Kidney glomerular epithelial cell (primary cell): ENCODE measurements at regions not wholly inside any gene's neighbourhood (a gene's known extent, or its start where the extent isn't known, plus 50 kb on each side); places are given as distances from the start of the nearest gene placed in this dataset.
A peak's percentile ranks its signal among the peaks of the same experiment; 100 is the strongest.

Experiments
- DNase-seq: peaks from one replicate; lab custom pipeline; 2025; lab: John Stamatoyannopoulos, UW

DNA sequence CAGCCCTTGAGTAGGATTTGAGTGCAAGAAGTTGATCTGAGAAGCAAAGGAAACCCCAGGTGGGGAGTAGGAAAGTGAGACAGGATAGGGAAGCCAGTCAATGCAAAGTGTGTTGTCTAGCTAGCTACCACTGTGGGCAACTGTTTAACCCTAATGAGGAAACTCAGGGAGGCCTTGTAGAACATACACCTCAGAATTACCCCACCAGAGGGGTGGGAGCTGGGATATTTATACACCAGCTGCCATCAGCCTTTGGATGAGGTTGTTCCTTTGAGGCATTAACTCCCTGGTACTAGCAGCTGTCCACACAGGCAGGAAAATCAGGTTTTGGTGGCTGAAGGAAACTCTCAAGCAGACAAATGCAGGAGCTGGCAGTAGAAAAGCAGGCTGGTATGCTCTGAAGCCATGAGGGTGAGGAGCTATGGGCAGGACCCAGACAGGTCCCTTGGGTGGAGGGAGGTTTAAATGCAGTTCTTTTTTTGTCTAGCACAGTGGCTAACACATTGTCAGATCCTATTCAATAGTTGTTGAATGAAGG, 60.1 kb upstream of the ARID5B start:
- no peak for DNase-seq

DNA sequence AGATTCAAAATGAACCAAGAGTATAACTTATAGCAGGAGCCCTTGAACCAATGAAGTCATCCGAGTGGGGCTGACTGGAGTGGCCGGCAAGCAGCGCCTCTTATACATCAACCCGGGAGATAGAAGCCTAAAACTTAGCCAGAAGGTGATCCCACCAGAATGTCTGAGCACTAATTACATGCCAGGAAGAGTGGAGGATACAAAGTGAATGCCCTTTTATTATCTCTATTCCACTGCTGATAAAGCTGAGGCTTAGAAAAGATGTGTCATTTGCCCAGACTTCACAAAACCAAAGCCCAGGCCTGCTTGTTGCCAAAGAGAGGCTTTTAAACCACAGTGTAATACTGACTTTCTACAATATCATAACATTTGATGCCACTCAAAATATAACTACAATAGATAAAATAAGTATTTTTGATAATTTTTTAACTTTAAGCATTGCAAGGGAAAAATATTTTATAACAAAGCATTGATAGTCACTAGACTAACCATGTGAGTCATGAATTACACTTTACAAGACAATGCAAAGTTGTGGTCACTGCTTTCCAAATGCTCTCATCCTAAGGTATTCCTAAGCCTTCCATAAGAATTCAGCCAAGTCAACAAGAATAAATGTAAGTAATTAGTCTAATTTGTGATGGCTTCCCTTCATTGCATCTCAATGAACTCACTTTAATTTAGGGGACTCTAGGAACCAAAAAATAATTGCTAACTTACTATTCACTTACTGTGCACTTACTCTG, 58.6 kb upstream of the ARID5B start:
- DNase-seq: peak; percentile 74

DNA sequence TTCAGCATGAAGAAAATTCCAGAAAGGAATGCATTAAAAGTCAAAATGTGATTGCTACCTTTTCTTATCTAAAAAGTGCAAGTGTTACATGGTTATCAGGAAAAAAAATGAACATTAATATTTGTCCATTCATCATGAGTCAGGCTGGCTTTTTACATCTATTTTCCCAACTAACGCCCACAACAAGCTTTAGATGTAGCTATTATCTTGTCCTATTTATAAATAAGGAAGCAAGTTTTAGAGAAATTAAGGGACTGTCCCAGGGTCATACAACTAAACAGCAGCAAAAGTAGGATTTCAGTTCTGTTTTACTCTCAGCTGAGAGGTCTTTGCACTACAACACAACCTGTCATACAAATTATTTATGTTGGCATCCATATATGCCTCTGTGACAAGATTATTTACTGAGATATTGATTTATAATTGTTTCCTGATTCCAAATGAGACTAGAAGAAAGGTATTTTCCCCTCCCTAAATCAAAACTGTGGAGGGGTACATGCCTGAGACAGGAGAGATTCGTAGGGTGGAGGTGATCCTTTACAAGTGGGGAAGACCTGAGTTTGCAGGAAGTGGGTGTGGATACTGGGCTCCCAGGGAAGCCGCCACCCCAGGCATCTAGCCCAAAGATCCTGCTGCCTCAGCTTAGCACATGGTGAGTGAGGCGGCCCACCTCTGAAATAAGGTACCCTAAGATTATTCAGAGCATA, 57.2 kb upstream of the ARID5B start:
- DNase-seq: no peak

DNA sequence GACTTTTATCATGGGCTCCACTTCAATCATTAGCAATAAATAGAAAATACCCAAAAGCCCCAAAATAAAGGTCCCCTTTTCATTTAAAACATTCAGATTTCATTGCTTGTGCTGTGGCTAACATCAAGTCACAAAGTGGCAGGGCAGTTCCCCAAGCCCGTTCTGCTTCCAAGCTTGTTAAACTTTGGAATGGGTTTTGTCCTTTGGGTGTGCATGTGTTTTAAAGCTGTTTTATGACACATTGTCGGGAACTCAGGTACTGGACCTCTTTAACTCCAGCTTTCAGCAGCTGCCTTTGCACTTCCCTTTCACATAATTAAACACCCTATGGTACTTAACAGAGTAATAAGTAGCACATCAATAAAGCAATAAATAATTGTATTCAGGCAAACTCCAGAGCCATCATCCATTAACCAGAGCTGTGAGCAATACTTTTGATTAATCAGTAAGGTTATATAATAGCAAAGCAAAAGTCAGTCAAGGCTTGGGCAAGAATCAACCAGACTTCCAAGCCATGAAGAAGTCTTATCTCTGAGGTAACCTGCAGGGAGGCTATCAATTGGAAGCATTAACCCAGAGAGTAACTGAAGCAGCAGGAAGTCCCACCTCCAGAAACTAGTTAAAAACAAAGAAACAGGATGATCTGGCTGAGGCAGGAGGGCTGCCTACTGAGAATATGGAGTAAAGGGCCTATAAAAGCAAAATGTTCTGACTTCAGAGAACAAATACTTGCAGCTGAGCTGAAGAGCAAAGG, 56.1 kb upstream of the ARID5B start:
- no peak for DNase-seq

DNA sequence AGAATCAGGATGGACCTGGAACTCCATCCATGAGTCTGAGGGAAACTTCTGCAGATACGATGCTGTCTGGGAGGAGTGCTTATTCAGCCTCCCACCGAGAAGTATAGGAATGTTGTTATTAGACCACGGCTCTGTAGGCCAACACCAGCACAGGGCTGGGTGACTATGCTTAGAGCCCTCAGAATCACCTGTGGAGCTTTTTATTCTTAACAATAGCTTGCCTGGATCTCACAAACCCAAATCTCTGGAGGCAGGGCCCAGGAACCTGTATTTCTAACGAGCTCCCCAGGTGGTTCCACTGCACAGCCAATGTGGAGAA, 55.6 kb upstream of the ARID5B start:
- peak; percentile 54 for DNase-seq

DNA sequence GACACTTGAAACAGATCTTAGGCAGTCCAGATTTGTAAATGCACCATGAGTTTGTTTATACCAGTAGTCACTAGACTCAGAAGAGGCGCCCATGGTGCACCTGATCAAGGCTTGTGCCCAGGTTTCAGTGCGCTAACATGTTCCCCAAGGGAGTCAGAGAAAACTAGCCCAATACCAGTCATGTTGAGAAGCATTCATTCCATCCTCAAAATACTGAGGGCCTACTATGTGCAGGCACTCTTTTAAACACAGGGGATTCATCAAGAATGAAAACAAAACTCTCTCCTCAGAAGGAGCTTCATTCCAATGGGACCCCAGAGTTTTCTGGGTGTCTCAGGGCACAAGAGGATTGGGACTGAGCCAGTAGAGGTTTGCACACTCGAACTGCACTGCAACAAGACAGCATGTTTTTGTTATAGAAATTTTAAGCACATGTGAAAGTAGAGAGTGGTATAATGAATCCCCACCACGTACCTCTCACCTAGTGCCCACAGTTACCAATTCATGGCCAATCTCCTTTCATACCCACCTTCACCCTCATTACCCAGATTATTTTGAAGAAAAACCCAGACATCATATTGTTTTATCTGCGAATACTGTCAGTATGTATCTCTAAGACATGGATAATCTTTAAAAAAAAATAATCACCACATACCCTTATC, 55.0 kb upstream of the ARID5B start:
- DNase-seq: no peak

DNA sequence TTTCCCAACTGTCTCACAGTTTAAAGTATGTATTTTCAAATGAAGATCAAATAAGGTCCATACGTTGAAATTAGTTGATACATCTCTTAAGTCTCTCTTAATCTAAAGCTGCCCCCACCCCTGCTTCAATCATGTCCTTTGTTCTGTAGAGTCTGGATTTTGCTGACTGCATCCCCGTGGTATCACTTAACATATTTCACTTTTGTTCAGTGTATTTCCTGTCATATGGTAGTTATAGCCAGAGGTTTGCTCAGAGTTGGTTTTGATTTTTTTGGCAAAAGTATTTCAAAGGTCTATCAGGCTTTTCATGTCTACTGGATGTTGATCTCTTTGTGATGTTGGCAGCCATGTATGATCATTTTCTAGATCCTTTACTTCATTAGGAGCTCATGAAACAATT, 54.4 kb upstream of the ARID5B start:
- DNase-seq: no peak

DNA sequence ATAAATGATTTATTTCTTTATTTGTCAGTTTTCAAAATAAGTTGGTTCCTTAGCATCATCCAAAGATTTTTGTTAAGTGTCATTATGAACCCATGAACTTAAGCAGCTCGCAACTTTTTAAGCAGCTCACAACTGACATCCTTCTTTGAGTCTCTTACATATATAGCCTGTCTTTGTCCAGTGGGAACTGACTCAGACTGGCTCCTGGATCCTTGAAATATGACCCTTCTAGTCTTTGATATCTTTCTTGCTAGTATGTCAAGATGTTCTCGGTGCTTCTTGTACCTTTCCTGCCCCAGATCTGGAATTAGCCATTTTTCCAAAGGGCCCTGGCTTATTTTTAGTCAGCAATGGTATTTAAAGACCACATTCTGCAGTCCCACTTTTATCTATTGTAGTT, 53.9 kb upstream of the ARID5B start:
- no peak for DNase-seq

DNA sequence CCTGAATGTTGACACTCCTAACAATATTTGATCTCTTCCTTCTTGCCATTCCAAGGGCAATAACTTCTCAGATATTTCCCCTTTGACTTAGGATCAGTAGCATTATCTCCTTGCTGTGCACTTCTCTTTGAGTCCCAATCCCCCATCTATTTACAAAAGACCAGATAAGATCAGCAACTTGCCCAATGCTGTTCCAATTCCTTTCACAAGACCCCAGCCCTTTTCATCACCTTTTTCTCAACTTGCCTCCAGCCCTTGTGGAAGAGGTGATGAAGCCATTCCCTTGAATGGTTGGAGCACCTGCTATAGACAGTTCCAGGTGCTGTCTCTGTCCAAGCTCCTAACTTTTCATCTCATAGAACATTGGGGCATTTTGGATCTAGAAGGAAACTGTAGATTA, 51.1 kb upstream of the ARID5B start:
- no peak for DNase-seq
